B cell (primary cell): ENCODE measurements at regions not wholly inside any gene's neighbourhood (a gene's known extent, or its start where the extent isn't known, plus 50 kb on each side); places are given as distances from the start of the nearest gene placed in this dataset.

Experiments used
- EZH2 ChIP-seq: IDR thresholded peaks from 2 replicates; pipeline ENCODE4 v1.6.1; 2012; ENCODE audit warnings: borderline replicate concordance, low read depth, mild to moderate bottlenecking, moderate library complexity, low read length; ENCODE audit not compliant: insufficient read depth, poor library complexity, severe bottlenecking
- TF ChIP-seq, protein P1 (sequence below): fragments of 200-600 bp; IDR thresholded peaks from one replicate; pipeline ENCODE4 v1.8.0; 2022; ENCODE audit warnings: antibody characterized with exemption, mild to moderate bottlenecking

- TF ChIP-seq, protein P1, sequence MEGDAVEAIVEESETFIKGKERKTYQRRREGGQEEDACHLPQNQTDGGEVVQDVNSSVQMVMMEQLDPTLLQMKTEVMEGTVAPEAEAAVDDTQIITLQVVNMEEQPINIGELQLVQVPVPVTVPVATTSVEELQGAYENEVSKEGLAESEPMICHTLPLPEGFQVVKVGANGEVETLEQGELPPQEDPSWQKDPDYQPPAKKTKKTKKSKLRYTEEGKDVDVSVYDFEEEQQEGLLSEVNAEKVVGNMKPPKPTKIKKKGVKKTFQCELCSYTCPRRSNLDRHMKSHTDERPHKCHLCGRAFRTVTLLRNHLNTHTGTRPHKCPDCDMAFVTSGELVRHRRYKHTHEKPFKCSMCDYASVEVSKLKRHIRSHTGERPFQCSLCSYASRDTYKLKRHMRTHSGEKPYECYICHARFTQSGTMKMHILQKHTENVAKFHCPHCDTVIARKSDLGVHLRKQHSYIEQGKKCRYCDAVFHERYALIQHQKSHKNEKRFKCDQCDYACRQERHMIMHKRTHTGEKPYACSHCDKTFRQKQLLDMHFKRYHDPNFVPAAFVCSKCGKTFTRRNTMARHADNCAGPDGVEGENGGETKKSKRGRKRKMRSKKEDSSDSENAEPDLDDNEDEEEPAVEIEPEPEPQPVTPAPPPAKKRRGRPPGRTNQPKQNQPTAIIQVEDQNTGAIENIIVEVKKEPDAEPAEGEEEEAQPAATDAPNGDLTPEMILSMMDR: no peak
- TF ChIP-seq EZH2: no peak
These were observed 1287.8 kb upstream of the CDH8 start for GRCh38 chr16:63323722-63324705.
